ENCODE measurements at regions not wholly inside any gene's neighbourhood (a gene's known extent, or its start where the extent isn't known, plus 50 kb on each side); places are given as distances from the start of the nearest gene placed in this dataset.
"Not testable (repeated sequence)": the region's sequence is repeated elsewhere in the genome, so short reads cannot be mapped to it uniquely, and the experiment has no call there.

GRCh38 chr14:43168371-43168925, 1338.6 kb downstream of the FSCB start:
- DNase-seq (ENCODE audit: low spot score): no peak

GRCh38 chr14:43166163-43166562, 1340.9 kb downstream of the FSCB start:
- no peak for DNase-seq (ENCODE audit: low spot score)

GRCh38 chr14:43165651-43166050, 1341.4 kb downstream of the FSCB start:
- no peak for DNase-seq (ENCODE audit: low spot score)

GRCh38 chr14:43161477-43161876, 1345.6 kb downstream of the FSCB start:
- no peak for DNase-seq (ENCODE audit: low spot score)

- no peak for DNase-seq (ENCODE audit: low spot score)
Observed at GRCh38 chr14:43157661-43158060, 1349.4 kb downstream of the FSCB start.

- no peak for DNase-seq (ENCODE audit: low spot score)
Observed at GRCh38 chr14:43155924-43156323, 1351.2 kb downstream of the FSCB start.

- DNase-seq (ENCODE audit: low spot score): no peak
Observed at GRCh38 chr14:43155258-43155657, 1351.8 kb downstream of the FSCB start.

GRCh38 chr14:43147485-43147884, 1359.6 kb downstream of the FSCB start:
- no peak for DNase-seq (ENCODE audit: low spot score)

GRCh38 chr14:43145361-43145760, 1361.7 kb downstream of the FSCB start:
- no peak for DNase-seq (ENCODE audit: low spot score)

GRCh38 chr14:43143106-43143505, 1364.0 kb downstream of the FSCB start:
- DNase-seq (ENCODE audit: low spot score): no peak

- DNase-seq (ENCODE audit: low spot score): no peak
Observed at GRCh38 chr14:43141636-43142191, 1365.4 kb downstream of the FSCB start.

GRCh38 chr14:43140453-43140852, 1366.6 kb downstream of the FSCB start:
- DNase-seq (ENCODE audit: low spot score): no peak

- no peak for DNase-seq (ENCODE audit: low spot score)
Observed at GRCh38 chr14:43135877-43136411, 1371.1 kb downstream of the FSCB start.

GRCh38 chr14:43132441-43132840, 1374.6 kb downstream of the FSCB start:
- no peak for DNase-seq (ENCODE audit: low spot score)

GRCh38 chr14:43128429-43128828, 1378.7 kb downstream of the FSCB start:
- not testable (repeated sequence) for DNase-seq (ENCODE audit: low spot score)

GRCh38 chr14:43127874-43128273, 1379.2 kb downstream of the FSCB start:
- not testable (repeated sequence) for DNase-seq (ENCODE audit: low spot score)

GRCh38 chr14:43123544-43123943, 1383.5 kb downstream of the FSCB start:
- no peak for DNase-seq (ENCODE audit: low spot score)

GRCh38 chr14:43119672-43120071, 1387.4 kb downstream of the FSCB start:
- no peak for DNase-seq (ENCODE audit: low spot score)

GRCh38 chr14:43116341-43116740, 1390.7 kb downstream of the FSCB start:
- no peak for DNase-seq (ENCODE audit: low spot score)

GRCh38 chr14:43105305-43105704, 1401.8 kb downstream of the FSCB start:
- no peak for DNase-seq (ENCODE audit: low spot score)

- DNase-seq (ENCODE audit: low spot score): no peak
Observed at GRCh38 chr14:43090380-43090779, 1416.7 kb downstream of the FSCB start.

GRCh38 chr14:43087666-43088065, 1419.4 kb downstream of the FSCB start:
- DNase-seq (ENCODE audit: low spot score): no peak

- no peak for DNase-seq (ENCODE audit: low spot score)
Observed at GRCh38 chr14:43085819-43086218, 1421.3 kb downstream of the FSCB start.

- not testable (repeated sequence) for DNase-seq (ENCODE audit: low spot score)
Observed at GRCh38 chr14:43067372-43067771, 1439.7 kb downstream of the FSCB start.

All from hepatic stellate cell (primary cell).